ENCODE measurements at regions not wholly inside any gene's neighbourhood (a gene's known extent, or its start where the extent isn't known, plus 50 kb on each side); places are given as distances from the start of the nearest gene placed in this dataset.
"Not testable (repeated sequence)": the region's sequence is repeated elsewhere in the genome, so short reads cannot be mapped to it uniquely, and the experiment has no call there.

DNA sequence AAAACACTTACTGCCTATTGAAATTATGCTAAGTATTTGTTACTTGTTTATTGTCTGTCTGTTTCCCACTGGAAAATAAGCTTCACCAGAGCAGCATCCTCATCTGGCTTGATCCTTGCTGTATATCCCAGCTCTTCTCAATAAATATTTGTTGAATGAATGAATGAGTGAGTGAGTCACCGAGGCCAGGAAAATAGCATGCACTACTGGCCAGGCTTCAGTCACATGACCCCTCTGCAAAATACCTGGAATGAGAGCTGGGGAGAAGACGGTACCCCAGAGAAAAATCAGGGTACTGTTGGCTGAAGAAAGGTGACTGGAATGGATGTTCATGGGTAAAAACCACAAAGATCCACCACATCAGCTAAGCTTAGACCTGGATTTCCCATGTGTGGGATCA is 331.9 kb downstream of the SHQ1 start:
- DNase-seq (ENCODE audit: low spot score): no peak
- intact Hi-C loops (cut with DNase I): no loop called here

GRCh38 chr3:72515941-72516340 is 332.3 kb downstream of the SHQ1 start:
- intact Hi-C loops (cut with DNase I): no loop called here
- no peak for DNase-seq (ENCODE audit: low spot score)

DNA sequence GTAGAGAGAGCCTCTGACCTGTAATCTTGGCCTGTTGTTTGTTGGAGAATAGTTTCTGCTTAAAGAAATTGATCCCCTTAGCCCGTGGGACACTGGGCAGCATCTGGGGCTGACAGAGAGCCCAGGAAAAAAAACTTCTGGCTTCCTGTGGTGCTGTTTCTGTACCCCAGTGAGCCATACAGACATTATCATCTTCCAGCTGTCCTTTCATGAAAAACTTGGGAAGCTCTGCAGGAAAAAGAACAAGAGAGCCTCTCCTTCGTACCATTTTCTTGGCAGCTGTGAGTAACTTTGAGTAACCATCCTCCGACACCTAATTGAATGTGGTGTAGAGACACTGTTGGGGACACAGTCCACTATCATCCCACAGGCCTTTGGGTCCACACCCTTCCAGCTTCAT is 333.0 kb downstream of the SHQ1 start:
- no peak for DNase-seq (ENCODE audit: low spot score)
- intact Hi-C loops (cut with DNase I): no loop called here

DNA sequence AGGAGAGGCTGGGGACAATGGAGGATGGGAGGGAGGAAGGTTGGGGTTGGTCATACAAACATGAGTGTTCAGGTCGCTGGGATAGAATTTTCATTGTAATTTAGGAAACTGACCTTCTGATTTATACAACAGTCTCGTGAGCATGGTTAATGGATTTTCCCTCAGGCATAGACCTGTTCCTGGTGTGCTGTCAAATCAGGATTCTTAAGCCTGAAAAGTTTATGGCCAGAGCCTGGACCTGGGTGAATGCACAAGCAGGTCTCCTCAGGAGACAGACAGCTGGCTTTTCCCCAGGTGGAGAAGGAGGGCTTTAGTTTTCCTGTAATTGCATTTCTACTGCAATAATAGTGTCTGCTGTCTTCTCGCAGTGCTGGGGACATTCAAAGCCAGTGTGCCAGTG is 338.0 kb downstream of the SHQ1 start:
- no peak for DNase-seq (ENCODE audit: low spot score)
- intact Hi-C loops (cut with DNase I): no loop called here

- DNase-seq (ENCODE audit: low spot score): no peak
These were observed 342.5 kb downstream of the SHQ1 start for GRCh38 chr3:72505539-72506405.

GRCh38 chr3:72497501-72497900 is 350.7 kb downstream of the SHQ1 start:
- intact Hi-C loops (cut with DNase I); DNase-seq (ENCODE audit: low spot score): not testable (repeated sequence)

More at GRCh38 chr3:72505539-72506405, 342.5 kb downstream of the SHQ1 start:
- intact Hi-C loops (cut with DNase I): no loop called here

DNA sequence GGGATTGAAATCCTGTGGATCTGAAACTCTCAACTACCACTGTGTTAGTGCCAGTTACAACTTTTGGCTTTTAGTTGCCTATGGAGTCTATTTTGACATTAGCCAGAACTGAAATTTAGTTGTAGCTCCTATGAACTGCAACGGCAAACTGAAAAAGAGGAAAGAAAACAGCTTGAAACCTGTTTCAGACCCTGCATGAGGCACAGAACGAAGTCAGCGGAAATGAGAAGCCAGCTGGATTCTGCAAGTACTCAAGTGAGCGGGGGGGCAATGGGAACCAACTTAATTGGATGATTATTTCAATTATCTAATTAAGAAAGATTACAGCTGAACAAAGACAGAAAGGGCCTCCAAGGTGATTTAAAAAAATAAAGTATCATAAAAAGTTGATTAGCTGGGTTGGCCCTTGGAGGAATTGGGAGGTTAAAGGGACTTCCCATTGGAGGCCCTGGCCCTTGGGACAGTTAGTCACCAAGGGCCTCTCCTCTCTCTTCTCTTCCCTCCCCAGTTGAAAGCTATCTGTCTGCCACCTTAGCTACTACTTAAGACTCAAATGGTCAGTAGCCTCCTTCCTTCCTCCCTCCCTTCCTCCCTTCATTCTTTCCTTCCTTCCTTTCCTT is 352.1 kb downstream of the SHQ1 start:
- intact Hi-C loops (cut with DNase I): no loop called here
- no peak for DNase-seq (ENCODE audit: low spot score)

- no peak for DNase-seq (ENCODE audit: low spot score)
- intact Hi-C loops (cut with DNase I): no loop called here
These were observed 353.6 kb downstream of the SHQ1 start for GRCh38 chr3:72494626-72495025.

GRCh38 chr3:72494130-72494529 is 354.1 kb downstream of the SHQ1 start:
- intact Hi-C loops (cut with DNase I): no loop called here
- no peak for DNase-seq (ENCODE audit: low spot score)

GRCh38 chr3:72492240-72492639 is 356.0 kb downstream of the SHQ1 start:
- peak; percentile 77 for DNase-seq (ENCODE audit: low spot score)
- intact Hi-C loops (cut with DNase I): no loop called here

GRCh38 chr3:72490688-72491435 is 357.4 kb downstream of the SHQ1 start:
- intact Hi-C loops (cut with DNase I): no loop called here

GRCh38 chr3:72489901-72490300 is 358.3 kb downstream of the SHQ1 start:
- DNase-seq (ENCODE audit: low spot score): no peak
- intact Hi-C loops (cut with DNase I): no loop called here

More at GRCh38 chr3:72490688-72491435, 357.4 kb downstream of the SHQ1 start:
- DNase-seq (ENCODE audit: low spot score): no peak

DNA sequence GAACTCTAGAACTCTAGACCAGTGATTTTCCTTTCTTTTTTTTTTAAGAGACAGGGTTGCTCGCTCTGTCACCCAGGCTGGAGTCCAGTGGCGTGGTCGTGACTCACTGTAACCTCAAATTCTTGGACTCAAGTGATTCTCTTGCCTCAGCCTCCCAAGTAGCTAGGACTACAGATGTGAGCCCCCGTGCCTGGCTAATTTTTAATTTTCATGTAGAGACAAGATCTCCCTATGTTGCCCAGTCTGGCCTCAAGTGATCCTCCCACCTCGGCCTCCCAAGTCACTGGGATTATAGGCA is 359.6 kb downstream of the SHQ1 start:
- DNase-seq (ENCODE audit: low spot score): no peak
- intact Hi-C loops (cut with DNase I): no loop called here

GRCh38 chr3:72487946-72488737 is 360.1 kb downstream of the SHQ1 start:
- DNase-seq (ENCODE audit: low spot score): no peak
- intact Hi-C loops (cut with DNase I): no loop called here

DNA sequence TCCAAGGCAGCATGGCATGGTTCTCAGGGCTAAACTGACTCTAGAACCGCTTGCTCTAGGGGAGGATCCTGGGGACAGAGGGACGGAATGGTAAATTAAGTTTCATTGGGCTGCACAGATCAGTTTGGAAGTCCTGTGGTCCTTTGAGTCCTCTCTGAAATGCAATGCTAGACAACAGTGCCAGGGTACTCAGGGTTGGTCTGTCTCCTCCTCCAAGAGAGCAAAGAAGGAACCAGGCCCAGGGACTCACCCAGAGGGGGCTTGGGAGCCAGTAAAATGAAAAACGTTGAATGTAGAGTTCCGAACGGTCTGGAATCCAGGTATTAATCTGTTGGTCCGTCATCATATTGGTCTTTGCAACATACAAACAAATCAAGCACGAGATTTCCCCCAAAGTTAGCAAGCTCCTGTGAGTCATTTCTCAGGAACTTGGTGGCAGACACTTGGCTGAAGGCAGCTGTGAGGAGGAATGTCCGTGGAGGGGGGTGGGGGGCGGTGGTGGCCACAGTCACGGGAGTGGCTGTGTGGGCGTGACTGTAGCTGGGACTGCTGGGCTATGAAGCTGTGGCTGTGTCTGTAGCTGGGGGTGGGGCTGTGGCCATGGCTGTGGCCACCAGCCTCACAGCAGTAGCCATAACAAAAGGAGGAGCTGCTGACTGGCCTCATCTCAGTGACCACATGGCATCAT is 361.0 kb downstream of the SHQ1 start:
- intact Hi-C loops (cut with DNase I): no loop called here
- DNase-seq (ENCODE audit: low spot score): no peak

DNA sequence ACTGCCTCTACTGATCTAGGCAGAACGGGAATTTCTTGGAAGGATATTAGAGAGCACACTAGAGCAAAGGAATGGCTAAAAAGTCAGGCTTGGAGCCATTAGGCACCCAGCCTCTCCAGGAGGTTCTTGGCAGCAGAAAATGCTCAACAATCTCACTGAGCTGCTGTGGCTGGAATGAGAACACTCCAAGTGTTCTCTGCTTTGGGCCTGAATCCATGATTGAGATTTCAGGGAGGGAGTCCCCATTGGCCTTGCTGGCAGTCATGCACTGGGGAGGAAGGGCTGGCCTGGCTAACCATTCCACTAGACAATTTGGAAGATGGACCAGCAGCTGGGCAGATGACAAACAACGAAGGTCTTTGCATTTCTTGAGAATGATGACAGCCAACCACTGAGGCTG is 362.6 kb downstream of the SHQ1 start:
- intact Hi-C loops (cut with DNase I): loop anchor here (2.0 kb wide), 1 partner anchor 175 kb away; no protein-coding TSS in a partner anchor
- DNase-seq (ENCODE audit: low spot score): no peak

GRCh38 chr3:72483554-72484104 is 364.6 kb downstream of the SHQ1 start:
- intact Hi-C loops (cut with DNase I): loop anchor here (2.0 to 5.0 kb wide), 5 partner anchors 37 to 339 kb away; partner anchors contain the start of gene RYBP

DNA sequence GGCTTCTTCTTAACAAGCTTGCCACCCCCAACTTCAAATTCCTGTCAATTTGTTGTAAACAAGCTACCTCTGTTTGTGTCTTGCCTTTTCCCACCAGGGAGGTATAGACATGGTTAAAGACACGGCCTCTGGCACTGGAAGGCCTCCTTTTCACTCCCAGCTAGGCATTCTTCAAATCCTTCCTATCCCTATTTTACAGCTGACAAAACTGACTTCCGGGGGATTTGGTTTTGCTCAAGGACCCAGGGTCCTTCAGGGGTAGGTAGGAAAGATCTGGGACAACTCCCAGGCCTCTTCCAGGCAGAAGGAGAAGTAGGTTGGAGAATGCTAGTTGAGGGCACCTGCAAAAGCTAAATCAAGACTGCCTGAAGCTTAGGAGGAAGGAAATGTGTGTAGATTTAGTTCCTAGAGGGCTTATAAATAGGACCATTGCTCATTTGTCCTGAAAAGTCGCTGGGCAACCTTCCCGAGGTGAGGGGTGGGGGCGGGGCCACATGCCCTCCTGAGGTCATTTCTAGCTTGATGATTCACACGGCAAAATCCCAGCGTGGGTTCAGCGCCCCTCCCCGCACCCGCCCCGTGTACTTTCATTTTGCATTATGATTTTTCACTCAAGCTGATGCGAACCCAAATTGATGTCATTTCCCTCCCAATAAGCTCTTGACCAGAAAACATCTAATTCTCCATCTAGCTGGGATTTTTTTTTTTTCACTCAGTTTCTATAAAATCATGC is 365.5 kb downstream of the SHQ1 start:
- intact Hi-C loops (cut with DNase I): loop anchor here (2.0 to 5.0 kb wide), 4 partner anchors 36 to 340 kb away; partner anchors contain the start of gene RYBP
- DNase-seq (ENCODE audit: low spot score): peak; percentile 84

More at GRCh38 chr3:72483554-72484104, 364.6 kb downstream of the SHQ1 start:
- no peak for DNase-seq (ENCODE audit: low spot score)

Measured in cardiac septum (tissue), 1 donor.